Testis (tissue), 2 donors: ENCODE measurements at regions not wholly inside any gene's neighbourhood (a gene's known extent, or its start where the extent isn't known, plus 50 kb on each side); places are given as distances from the start of the nearest gene placed in this dataset.

ENCODE experiments used
- DNase-seq: peaks from one replicate; pipeline ENCODE4 v3.0.0-alpha.2; 2019
- H3K27ac ChIP-seq, 2 donors: fragments of 200-600 bp; sonication (generic); one replicate each; pipeline ENCODE4 v1.5.1; 2019
- H3K27me3 ChIP-seq: fragments of 200-600 bp; sonication (generic); one replicate; pipeline ENCODE4 v1.5.1; 2019
- H3K36me3 ChIP-seq: fragments of 200-600 bp; sonication (generic); one replicate; pipeline ENCODE4 v1.5.1; 2017; ENCODE audit warnings: low read depth; ENCODE audit errors: missing control alignments
- H3K4me1 ChIP-seq: fragments of 200-600 bp; sonication (generic); one replicate; pipeline ENCODE4 v1.5.1; 2019
- H3K4me3 ChIP-seq, 2 donors: fragments of 200-600 bp; sonication (generic); one replicate each; pipeline ENCODE4 v1.5.1; 2017 to 2019
- H3K9me3 ChIP-seq: fragments of 200-600 bp; sonication (generic); one replicate; pipeline ENCODE4 v1.5.1; 2017
- POLR2A ChIP-seq: fragments of 450-650 bp; IDR thresholded peaks from one replicate; pipeline ENCODE4 v1.6.1; 2017; ENCODE audit warnings: antibody characterized with exemption, mild to moderate bottlenecking, moderate library complexity
- WGBS, 2 donors: methylation state at CpG; one replicate each; pipeline ENCODE4 v1.1.5; 2018; 5-methylcytosine and 5-hydroxymethylcytosine counted together
- intact Hi-C: fragments of 100-400 bp; cut with DNase I; formaldehyde crosslinking; loops from one replicate; pipeline ENCODE4 v1.15.1; 2023; ENCODE audit warnings: low total_unique reads
- TF ChIP-seq, protein P1 (sequence below), 3 experiments: fragments of 450-650 bp in 2 of 3; fragments of 200-600 bp in 1 of 3; sonication (generic) in 1 of 3; IDR thresholded peaks; one replicate each; pipeline ENCODE4 v1.5.1; 2016 to 2019; ENCODE audit warnings: antibody characterized with exemption in 3 of 3, mild to moderate bottlenecking in 2 of 3, moderate library complexity in 1 of 3

DNA sequence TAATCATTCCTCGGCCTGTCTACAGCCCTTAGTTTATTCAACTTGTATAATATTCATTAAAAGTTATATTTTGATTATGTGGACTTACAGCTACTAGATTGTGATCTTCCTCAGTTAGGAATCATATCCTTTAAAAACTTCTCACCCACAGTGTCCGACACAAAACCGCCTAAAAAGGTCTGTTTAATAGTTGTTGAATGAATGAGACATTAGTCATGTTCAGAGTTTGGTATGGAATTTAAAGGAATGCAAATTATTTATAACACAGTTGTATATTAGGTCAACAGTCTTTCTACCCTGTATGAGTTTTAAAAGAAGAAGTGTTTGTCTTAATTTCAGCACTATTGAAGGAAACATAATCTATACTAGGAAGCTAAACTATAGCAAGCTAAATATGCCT is 390.0 kb downstream of the ARL4A start:
- no peaks in the 10 kb centered on the region for H3K9me3 ChIP-seq
- DNase-seq: no peak
- no peak overlapping the region for H3K4me3 ChIP-seq
- no peak for TF ChIP-seq POLR2A
- TF ChIP-seq, protein P1, sequence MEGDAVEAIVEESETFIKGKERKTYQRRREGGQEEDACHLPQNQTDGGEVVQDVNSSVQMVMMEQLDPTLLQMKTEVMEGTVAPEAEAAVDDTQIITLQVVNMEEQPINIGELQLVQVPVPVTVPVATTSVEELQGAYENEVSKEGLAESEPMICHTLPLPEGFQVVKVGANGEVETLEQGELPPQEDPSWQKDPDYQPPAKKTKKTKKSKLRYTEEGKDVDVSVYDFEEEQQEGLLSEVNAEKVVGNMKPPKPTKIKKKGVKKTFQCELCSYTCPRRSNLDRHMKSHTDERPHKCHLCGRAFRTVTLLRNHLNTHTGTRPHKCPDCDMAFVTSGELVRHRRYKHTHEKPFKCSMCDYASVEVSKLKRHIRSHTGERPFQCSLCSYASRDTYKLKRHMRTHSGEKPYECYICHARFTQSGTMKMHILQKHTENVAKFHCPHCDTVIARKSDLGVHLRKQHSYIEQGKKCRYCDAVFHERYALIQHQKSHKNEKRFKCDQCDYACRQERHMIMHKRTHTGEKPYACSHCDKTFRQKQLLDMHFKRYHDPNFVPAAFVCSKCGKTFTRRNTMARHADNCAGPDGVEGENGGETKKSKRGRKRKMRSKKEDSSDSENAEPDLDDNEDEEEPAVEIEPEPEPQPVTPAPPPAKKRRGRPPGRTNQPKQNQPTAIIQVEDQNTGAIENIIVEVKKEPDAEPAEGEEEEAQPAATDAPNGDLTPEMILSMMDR (IDR thresholded peaks at IDR 0.05): no peak
- no peaks in the 10 kb centered on the region for H3K4me1 ChIP-seq
- no peaks in the 10 kb centered on the region for H3K27me3 ChIP-seq
- no peaks in the 10 kb centered on the region for H3K36me3 ChIP-seq
- intact Hi-C loops: no loop called here
- WGBS, 2 donors: 88 to 94% methylated on average over 3 of the region's 3 CpGs
- H3K27ac ChIP-seq: no peak overlapping the region

DNA sequence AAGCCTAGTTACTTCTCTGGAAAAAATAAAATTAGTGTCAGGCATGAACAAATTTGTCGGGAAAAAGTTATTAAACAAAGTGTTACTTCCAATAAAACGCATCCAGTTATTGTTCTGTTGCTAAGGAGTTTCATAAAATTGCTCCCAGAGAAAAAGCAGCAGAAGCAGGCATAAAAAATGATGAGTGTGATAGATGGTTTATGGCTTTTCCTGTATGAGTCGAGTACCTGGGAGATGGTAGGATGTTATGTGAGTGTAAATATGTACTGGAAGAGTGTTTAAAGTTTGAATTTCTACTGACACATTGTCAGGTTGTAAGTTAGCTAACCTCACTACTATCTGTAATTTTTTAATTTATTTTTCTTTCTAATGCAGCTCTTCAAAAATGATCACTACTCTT is 390.7 kb downstream of the ARL4A start:
- no peaks in the 10 kb centered on the region for H3K27me3 ChIP-seq
- no peaks in the 10 kb centered on the region for H3K36me3 ChIP-seq
- 53 to 55% methylated on average over 3 of the region's 3 CpGs for WGBS, 2 donors
- H3K27ac ChIP-seq: no peak overlapping the region
- H3K4me1 ChIP-seq: no peaks in the 10 kb centered on the region
- intact Hi-C loops: no loop called here
- H3K9me3 ChIP-seq: no peaks in the 10 kb centered on the region
- TF ChIP-seq, protein P1 (IDR thresholded peaks at IDR 0.05): no peak
- TF ChIP-seq POLR2A: no peak
- H3K4me3 ChIP-seq: no peak overlapping the region
- no peak for DNase-seq

DNA sequence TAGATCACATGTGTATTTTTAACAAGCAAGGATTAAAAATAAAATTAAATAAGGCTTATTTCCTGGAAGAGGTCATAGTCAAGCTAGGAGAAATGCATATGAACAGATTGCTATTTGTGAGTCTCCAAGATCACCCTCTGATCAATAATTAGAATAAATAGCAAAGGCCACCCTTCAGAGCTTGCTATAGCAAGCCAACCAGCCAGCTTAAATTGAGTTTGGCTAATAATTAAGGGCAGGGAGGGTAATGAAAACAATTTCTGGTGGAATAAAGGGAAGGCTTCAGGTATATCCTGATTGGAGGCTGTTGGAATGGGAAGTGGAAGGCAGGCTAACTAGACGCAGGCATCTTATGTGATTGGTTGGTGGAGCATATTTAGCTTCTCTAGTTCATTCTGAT is 403.5 kb downstream of the ARL4A start:
- no peaks in the 10 kb centered on the region for H3K27me3 ChIP-seq
- H3K27ac ChIP-seq: no peak overlapping the region
- DNase-seq: no peak
- H3K9me3 ChIP-seq: no peaks in the 10 kb centered on the region
- TF ChIP-seq, protein P1 (IDR thresholded peaks at IDR 0.05): no peak
- no peak for TF ChIP-seq POLR2A
- H3K36me3 ChIP-seq: no peaks in the 10 kb centered on the region
- H3K4me1 ChIP-seq: no peaks in the 10 kb centered on the region
- no peak overlapping the region for H3K4me3 ChIP-seq
- WGBS, 2 donors: 96 to 100% methylated on average over 1 of the region's 1 CpG
- intact Hi-C loops: no loop called here

DNA sequence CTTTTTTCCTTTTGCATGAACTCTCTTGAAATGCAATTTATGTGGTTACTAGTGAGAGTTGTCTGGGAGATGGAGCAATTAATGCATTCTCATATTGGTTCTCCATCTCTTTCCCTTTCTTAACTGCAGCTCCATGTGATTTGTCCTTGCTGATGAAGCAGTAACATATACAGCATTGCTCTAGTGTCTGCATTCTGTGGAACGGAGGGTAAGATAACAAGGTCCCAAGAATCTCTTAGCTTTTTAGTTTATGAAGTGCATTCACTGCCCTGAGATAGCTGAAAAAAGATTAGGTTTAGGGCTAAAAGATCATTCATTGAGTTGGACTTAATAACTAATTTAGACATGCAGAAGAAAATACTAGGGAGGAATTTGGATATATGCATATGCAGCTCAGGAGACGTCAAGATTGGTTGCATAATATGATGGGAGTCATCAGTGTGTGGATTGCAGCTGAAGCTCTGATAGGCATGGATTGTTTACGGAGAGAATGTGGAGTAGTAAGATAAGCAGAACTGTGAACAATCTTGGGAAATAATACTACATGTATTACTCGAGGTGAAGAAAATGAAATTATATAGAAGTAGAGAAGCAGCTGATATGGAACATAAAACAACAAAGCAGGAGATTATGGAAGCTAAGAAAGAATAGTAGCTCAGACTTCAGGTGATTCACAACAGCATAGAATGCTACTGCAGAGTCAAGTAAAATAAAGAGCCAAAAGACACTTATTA is 404.7 kb downstream of the ARL4A start:
- H3K9me3 ChIP-seq: no peaks in the 10 kb centered on the region
- H3K36me3 ChIP-seq: no peaks in the 10 kb centered on the region
- TF ChIP-seq, protein P1 (IDR thresholded peaks at IDR 0.05): no peak
- TF ChIP-seq POLR2A: no peak
- intact Hi-C loops: no loop called here
- no peaks in the 10 kb centered on the region for H3K27me3 ChIP-seq
- DNase-seq: no peak
- H3K4me1 ChIP-seq: no peaks in the 10 kb centered on the region
- WGBS, 2 donors: 61 to 67% methylated on average over 4 of the region's 4 CpGs
- H3K27ac ChIP-seq: no peak overlapping the region
- no peak overlapping the region for H3K4me3 ChIP-seq

DNA sequence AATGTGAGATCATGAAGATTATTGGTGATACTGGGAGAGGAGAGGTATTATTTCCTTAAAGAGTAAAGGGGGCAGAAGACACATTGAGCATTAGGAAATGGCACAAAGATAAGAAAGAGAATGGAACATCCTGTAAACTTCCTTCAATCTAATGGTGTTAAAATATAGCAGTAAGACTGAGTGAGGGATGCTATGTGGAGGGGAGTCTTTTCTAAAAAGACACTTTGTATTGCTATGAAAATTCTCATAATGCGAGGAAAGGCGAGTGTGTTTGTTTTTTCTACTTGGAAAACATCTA is 405.2 kb downstream of the ARL4A start:
- Histone ChIP-seq H3K27me3 (no peaks in the 10 kb centered on the region), H3K4me1 (no peaks in the 10 kb centered on the region), H3K36me3 (no peaks in the 10 kb centered on the region), H3K9me3 (no peaks in the 10 kb centered on the region), H3K4me3 (no peak overlapping the region), H3K27ac (no peak overlapping the region)
- no peak for DNase-seq
- WGBS, 2 donors: 23 to 37% methylated on average over 2 of the region's 2 CpGs
- intact Hi-C loops: no loop called here
- no peak for TF ChIP-seq POLR2A
- TF ChIP-seq, protein P1 (IDR thresholded peaks at IDR 0.05): no peak
